DOHH2 (cell line): ENCODE measurements at regions not wholly inside any gene's neighbourhood (a gene's known extent, or its start where the extent isn't known, plus 50 kb on each side); places are given as distances from the start of the nearest gene placed in this dataset.

Experiments used
- EZH2phosphoT487 ChIP-seq: fragments of 200-600 bp; sonication (generic); IDR thresholded peaks from 2 replicates; pipeline ENCODE4 v1.6.1; 2017; ENCODE audit warnings: borderline replicate concordance, mild to moderate bottlenecking, antibody characterized with exemption, low read length, moderate library complexity, mixed read lengths
- TF ChIP-seq, protein P1 (sequence below): fragments of 200-600 bp; sonication (generic); IDR thresholded peaks from one replicate; pipeline ENCODE4 v1.5.1; 2014; ENCODE audit warnings: antibody characterized with exemption, mild to moderate bottlenecking, low read depth, low read length; ENCODE audit not compliant: poor library complexity, severe bottlenecking

GRCh38 chr4:33725861-33726260 lies 2518.5 kb downstream of the ARAP2 start:
- TF ChIP-seq, protein P1, sequence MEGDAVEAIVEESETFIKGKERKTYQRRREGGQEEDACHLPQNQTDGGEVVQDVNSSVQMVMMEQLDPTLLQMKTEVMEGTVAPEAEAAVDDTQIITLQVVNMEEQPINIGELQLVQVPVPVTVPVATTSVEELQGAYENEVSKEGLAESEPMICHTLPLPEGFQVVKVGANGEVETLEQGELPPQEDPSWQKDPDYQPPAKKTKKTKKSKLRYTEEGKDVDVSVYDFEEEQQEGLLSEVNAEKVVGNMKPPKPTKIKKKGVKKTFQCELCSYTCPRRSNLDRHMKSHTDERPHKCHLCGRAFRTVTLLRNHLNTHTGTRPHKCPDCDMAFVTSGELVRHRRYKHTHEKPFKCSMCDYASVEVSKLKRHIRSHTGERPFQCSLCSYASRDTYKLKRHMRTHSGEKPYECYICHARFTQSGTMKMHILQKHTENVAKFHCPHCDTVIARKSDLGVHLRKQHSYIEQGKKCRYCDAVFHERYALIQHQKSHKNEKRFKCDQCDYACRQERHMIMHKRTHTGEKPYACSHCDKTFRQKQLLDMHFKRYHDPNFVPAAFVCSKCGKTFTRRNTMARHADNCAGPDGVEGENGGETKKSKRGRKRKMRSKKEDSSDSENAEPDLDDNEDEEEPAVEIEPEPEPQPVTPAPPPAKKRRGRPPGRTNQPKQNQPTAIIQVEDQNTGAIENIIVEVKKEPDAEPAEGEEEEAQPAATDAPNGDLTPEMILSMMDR: no peak
- no peak for TF ChIP-seq EZH2phosphoT487
